Colonic mucosa (tissue), 4 donors: ENCODE measurements at regions not wholly inside any gene's neighbourhood (a gene's known extent, or its start where the extent isn't known, plus 50 kb on each side); places are given as distances from the start of the nearest gene placed in this dataset.

ENCODE experiments used
- DNase-seq: peaks from one replicate; pipeline ENCODE4 v3.0.0-alpha.2; 2020
- H3K27ac ChIP-seq: fragments of 200-600 bp; one replicate; pipeline ENCODE4 v1.8.0; 2021
- H3K27me3 ChIP-seq: fragments of 200-600 bp; one replicate; pipeline ENCODE4 v1.8.0; 2021
- H3K36me3 ChIP-seq: fragments of 200-600 bp; one replicate; pipeline ENCODE4 v1.8.0; 2021
- H3K4me1 ChIP-seq: fragments of 200-600 bp; one replicate; pipeline ENCODE4 v1.8.0; 2021; ENCODE audit warnings: mild to moderate bottlenecking
- H3K4me3 ChIP-seq: fragments of 200-600 bp; one replicate; pipeline ENCODE4 v1.8.0; 2021
- H3K9ac ChIP-seq, 2 donors: one replicate each; pipeline ENCODE4 v1.7.0; 2013; ENCODE audit warnings: control low read depth in 2 of 2, low read depth in 2 of 2, low read length in 2 of 2
- H3K9me3 ChIP-seq: fragments of 200-600 bp; one replicate; pipeline ENCODE4 v1.8.0; 2021
- CTCF ChIP-seq: fragments of 200-600 bp; IDR thresholded peaks from one replicate; pipeline ENCODE4 v1.8.0; 2022; ENCODE audit warnings: antibody characterized with exemption, mild to moderate bottlenecking
- intact Hi-C: fragments of 100-400 bp; cut with DNase I; formaldehyde crosslinking; loops from one replicate; pipeline ENCODE4 v1.14.1; 2022
- donor health status: healthy.
- donor health status: DM: no; HTN: no; CAD: no.
- donor health status: DM: no; HTN: no; CAD: no.

- intact Hi-C loops, result no loop called here
- no peak for TF ChIP-seq CTCF
- no peak for DNase-seq
Observed at GRCh38 chr22:47281126-47282106, 519.0 kb downstream of the TBC1D22A start.

GRCh38 chr22:47280301-47280700, 517.9 kb downstream of the TBC1D22A start:
- no peak overlapping the region for H3K4me3 ChIP-seq
- no peak overlapping the region for H3K27ac ChIP-seq
- no peaks in the 10 kb centered on the region for H3K9me3 ChIP-seq
- no peaks in the 10 kb centered on the region for H3K36me3 ChIP-seq
- H3K9ac ChIP-seq, result no peak overlapping the region
- no peaks in the 10 kb centered on the region for H3K4me1 ChIP-seq
- TF ChIP-seq CTCF, result no peak
- no peak for DNase-seq
- H3K27me3 ChIP-seq, result no peaks in the 10 kb centered on the region
- intact Hi-C loops, result no loop called here

More at GRCh38 chr22:47281126-47282106, 519.0 kb downstream of the TBC1D22A start:
- Histone ChIP-seq H3K36me3 (no peaks in the 10 kb centered on the region), H3K27ac (no peak overlapping the region), H3K4me1 (no peaks in the 10 kb centered on the region), H3K9ac (no peak overlapping the region), H3K9me3 (no peaks in the 10 kb centered on the region), H3K27me3 (no peaks in the 10 kb centered on the region), H3K4me3 (no peak overlapping the region)

GRCh38 chr22:47279746-47280145, 517.3 kb downstream of the TBC1D22A start:
- H3K27ac ChIP-seq, result no peak overlapping the region
- intact Hi-C loops, result no loop called here
- H3K9ac ChIP-seq, result no peak overlapping the region
- TF ChIP-seq CTCF, result no peak
- no peaks in the 10 kb centered on the region for H3K36me3 ChIP-seq
- no peaks in the 10 kb centered on the region for H3K9me3 ChIP-seq
- H3K4me3 ChIP-seq, result no peak overlapping the region
- no peaks in the 10 kb centered on the region for H3K27me3 ChIP-seq
- no peaks in the 10 kb centered on the region for H3K4me1 ChIP-seq
- no peak for DNase-seq

GRCh38 chr22:47279337-47279736, 516.9 kb downstream of the TBC1D22A start:
- Histone ChIP-seq H3K27ac (no peak overlapping the region), H3K9ac (no peak overlapping the region), H3K9me3 (no peaks in the 10 kb centered on the region), H3K4me1 (no peaks in the 10 kb centered on the region), H3K4me3 (no peak overlapping the region), H3K36me3 (no peaks in the 10 kb centered on the region), H3K27me3 (no peaks in the 10 kb centered on the region)
- no peak for TF ChIP-seq CTCF
- intact Hi-C loops, result no loop called here
- DNase-seq, result no peak

GRCh38 chr22:47278655-47279054, 516.2 kb downstream of the TBC1D22A start:
- Histone ChIP-seq H3K27me3 (no peaks in the 10 kb centered on the region), H3K4me1 (no peaks in the 10 kb centered on the region), H3K9me3 (no peaks in the 10 kb centered on the region), H3K27ac (no peak overlapping the region), H3K9ac (no peak overlapping the region), H3K36me3 (no peaks in the 10 kb centered on the region), H3K4me3 (no peak overlapping the region)
- no peak for DNase-seq
- no peak for TF ChIP-seq CTCF
- intact Hi-C loops, result no loop called here
